HEK293 (cell line): ENCODE measurements at regions not wholly inside any gene's neighbourhood (a gene's known extent, or its start where the extent isn't known, plus 50 kb on each side); places are given as distances from the start of the nearest gene placed in this dataset.

Experiments used
- SALL2 ChIP-seq: fragments of 450-650 bp; formaldehyde crosslinking; IDR thresholded peaks from 2 replicates; pipeline ENCODE4 v1.5.0; 2017; ENCODE audit warnings: missing biosample characterization, mild to moderate bottlenecking, missing genetic modification characterization, borderline replicate concordance
- ZFHX2 ChIP-seq: fragments of 450-650 bp; formaldehyde crosslinking; conservative IDR thresholded peaks from 2 replicates; pipeline ENCODE4 v1.5.1; 2016; ENCODE audit warnings: missing biosample characterization, missing genetic modification characterization
- ZFP3 ChIP-seq: fragments of 450-650 bp; formaldehyde crosslinking; IDR thresholded peaks from 2 replicates; pipeline ENCODE4 v1.5.1; 2016; ENCODE audit warnings: low read depth, missing biosample characterization, missing genetic modification characterization
- ZNF324 ChIP-seq: fragments of 450-650 bp; formaldehyde crosslinking; IDR thresholded peaks from 2 replicates; pipeline ENCODE4 v1.5.1; 2016; ENCODE audit warnings: missing biosample characterization, missing genetic modification characterization
- ZNF350 ChIP-seq: fragments of 450-650 bp; formaldehyde crosslinking; IDR thresholded peaks from 2 replicates; pipeline ENCODE4 v1.5.0; 2017; ENCODE audit warnings: missing biosample characterization, mild to moderate bottlenecking, missing genetic modification characterization
- ZNF501 ChIP-seq: fragments of 450-650 bp; formaldehyde crosslinking; IDR thresholded peaks from 2 replicates; pipeline ENCODE4 v1.5.1; 2016; ENCODE audit warnings: missing biosample characterization, missing genetic modification characterization
- ZNF76 ChIP-seq: fragments of 450-650 bp; formaldehyde crosslinking; IDR thresholded peaks from 2 replicates; pipeline ENCODE4; 2016; ENCODE audit warnings: low read depth, missing biosample characterization, missing genetic modification characterization, borderline replicate concordance
- TF ChIP-seq, protein P1 (sequence below): fragments of 450-650 bp; formaldehyde crosslinking; IDR thresholded peaks from 2 replicates; pipeline ENCODE4 v1.5.1; 2016; ENCODE audit warnings: missing biosample characterization, missing genetic modification characterization
- TF ChIP-seq, protein P2 (sequence below): fragments of 450-650 bp; formaldehyde crosslinking; IDR thresholded peaks from 2 replicates; pipeline ENCODE4 v1.5.1; 2016; ENCODE audit warnings: missing biosample characterization, missing genetic modification characterization
- TF ChIP-seq, protein P3 (sequence below): fragments of 450-650 bp; formaldehyde crosslinking; IDR thresholded peaks from 2 replicates; pipeline ENCODE4 v1.5.1; 2017; ENCODE audit warnings: missing biosample characterization, missing genetic modification characterization
- TF ChIP-seq, protein P4 (sequence below): fragments of 450-650 bp; formaldehyde crosslinking; IDR thresholded peaks from 2 replicates; pipeline ENCODE4 v1.5.1; 2017; ENCODE audit warnings: missing biosample characterization, missing genetic modification characterization

DNA sequence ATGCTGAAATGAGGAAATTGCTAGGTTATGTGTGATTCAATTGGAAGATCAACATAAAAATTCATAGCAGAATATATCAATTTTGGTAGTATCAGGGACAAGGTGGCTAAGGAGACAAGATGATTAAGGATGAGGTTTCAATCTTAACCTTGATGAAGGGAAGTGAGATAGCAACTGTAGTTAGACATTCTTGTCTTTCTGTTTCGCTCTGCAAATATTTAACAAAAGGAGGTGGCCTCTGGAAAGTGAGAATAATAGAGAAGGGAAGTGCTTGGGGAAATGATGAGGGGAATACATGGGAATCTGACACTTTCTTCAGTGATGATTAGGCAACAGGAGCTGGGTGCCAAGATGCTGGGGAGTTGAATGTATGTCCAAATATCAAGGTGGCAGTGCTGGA lies 337.1 kb upstream of the PUDP start:
- TF ChIP-seq, protein P1, sequence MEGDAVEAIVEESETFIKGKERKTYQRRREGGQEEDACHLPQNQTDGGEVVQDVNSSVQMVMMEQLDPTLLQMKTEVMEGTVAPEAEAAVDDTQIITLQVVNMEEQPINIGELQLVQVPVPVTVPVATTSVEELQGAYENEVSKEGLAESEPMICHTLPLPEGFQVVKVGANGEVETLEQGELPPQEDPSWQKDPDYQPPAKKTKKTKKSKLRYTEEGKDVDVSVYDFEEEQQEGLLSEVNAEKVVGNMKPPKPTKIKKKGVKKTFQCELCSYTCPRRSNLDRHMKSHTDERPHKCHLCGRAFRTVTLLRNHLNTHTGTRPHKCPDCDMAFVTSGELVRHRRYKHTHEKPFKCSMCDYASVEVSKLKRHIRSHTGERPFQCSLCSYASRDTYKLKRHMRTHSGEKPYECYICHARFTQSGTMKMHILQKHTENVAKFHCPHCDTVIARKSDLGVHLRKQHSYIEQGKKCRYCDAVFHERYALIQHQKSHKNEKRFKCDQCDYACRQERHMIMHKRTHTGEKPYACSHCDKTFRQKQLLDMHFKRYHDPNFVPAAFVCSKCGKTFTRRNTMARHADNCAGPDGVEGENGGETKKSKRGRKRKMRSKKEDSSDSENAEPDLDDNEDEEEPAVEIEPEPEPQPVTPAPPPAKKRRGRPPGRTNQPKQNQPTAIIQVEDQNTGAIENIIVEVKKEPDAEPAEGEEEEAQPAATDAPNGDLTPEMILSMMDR (tag by site-specific recombination): no peak
- TF ChIP-seq ZNF501: no peak
- TF ChIP-seq ZNF76 (tag by site-specific recombination): no peak
- TF ChIP-seq SALL2: no peak
- no peak for TF ChIP-seq ZNF324 (tag by site-specific recombination)
- TF ChIP-seq ZNF350: no peak
- TF ChIP-seq ZFHX2 (tag by site-specific recombination): no peak
- TF ChIP-seq, protein P2, sequence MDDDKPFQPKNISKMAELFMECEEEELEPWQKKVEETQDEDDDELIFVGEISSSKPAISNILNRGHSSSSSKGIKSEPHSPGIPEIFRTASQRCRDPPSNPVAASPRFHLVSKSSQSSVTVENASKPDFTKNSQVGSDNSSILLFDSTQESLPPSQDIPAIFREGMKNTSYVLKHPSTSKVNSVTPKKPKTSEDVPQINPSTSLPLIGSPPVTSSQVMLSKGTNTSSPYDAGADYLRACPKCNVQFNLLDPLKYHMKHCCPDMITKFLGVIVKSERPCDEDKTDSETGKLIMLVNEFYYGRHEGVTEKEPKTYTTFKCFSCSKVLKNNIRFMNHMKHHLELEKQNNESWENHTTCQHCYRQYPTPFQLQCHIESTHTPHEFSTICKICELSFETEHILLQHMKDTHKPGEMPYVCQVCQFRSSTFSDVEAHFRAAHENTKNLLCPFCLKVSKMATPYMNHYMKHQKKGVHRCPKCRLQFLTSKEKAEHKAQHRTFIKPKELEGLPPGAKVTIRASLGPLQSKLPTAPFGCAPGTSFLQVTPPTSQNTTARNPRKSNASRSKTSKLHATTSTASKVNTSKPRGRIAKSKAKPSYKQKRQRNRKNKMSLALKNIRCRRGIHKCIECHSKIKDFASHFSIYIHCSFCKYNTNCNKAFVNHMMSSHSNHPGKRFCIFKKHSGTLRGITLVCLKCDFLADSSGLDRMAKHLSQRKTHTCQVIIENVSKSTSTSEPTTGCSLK (tag by site-specific recombination): no peak
- TF ChIP-seq ZFP3 (tag by site-specific recombination): no peak
- TF ChIP-seq, protein P3, sequence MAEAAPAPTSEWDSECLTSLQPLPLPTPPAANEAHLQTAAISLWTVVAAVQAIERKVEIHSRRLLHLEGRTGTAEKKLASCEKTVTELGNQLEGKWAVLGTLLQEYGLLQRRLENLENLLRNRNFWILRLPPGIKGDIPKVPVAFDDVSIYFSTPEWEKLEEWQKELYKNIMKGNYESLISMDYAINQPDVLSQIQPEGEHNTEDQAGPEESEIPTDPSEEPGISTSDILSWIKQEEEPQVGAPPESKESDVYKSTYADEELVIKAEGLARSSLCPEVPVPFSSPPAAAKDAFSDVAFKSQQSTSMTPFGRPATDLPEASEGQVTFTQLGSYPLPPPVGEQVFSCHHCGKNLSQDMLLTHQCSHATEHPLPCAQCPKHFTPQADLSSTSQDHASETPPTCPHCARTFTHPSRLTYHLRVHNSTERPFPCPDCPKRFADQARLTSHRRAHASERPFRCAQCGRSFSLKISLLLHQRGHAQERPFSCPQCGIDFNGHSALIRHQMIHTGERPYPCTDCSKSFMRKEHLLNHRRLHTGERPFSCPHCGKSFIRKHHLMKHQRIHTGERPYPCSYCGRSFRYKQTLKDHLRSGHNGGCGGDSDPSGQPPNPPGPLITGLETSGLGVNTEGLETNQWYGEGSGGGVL (tag by site-specific recombination): no peak
- TF ChIP-seq, protein P4, sequence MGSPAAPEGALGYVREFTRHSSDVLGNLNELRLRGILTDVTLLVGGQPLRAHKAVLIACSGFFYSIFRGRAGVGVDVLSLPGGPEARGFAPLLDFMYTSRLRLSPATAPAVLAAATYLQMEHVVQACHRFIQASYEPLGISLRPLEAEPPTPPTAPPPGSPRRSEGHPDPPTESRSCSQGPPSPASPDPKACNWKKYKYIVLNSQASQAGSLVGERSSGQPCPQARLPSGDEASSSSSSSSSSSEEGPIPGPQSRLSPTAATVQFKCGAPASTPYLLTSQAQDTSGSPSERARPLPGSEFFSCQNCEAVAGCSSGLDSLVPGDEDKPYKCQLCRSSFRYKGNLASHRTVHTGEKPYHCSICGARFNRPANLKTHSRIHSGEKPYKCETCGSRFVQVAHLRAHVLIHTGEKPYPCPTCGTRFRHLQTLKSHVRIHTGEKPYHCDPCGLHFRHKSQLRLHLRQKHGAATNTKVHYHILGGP: no peak
